Activated gamma-delta T cell treated with anti-CD3 and anti-CD28 coated beads, Interleukin-2, amount 50 U/mL, for 16 hours (primary cell): ENCODE measurements at regions not wholly inside any gene's neighbourhood (a gene's known extent, or its start where the extent isn't known, plus 50 kb on each side); places are given as distances from the start of the nearest gene placed in this dataset.

Source experiments
- DNase-seq: peaks from one replicate; pipeline ENCODE4 v3.0.0-alpha.2; 2020; ENCODE audit warnings: low read depth

- DNase-seq, result no peak
Observed at GRCh38 chr1:201749059-201749690, 79.8 kb upstream of the IPO9 start.

GRCh38 chr1:201750120-201750519 lies 78.8 kb upstream of the IPO9 start:
- DNase-seq, result no peak

- no peak for DNase-seq
Observed at GRCh38 chr1:201750934-201751333, 78.0 kb upstream of the IPO9 start.

- no peak for DNase-seq
Observed at GRCh38 chr1:201751872-201752271, 77.1 kb upstream of the IPO9 start.

DNA sequence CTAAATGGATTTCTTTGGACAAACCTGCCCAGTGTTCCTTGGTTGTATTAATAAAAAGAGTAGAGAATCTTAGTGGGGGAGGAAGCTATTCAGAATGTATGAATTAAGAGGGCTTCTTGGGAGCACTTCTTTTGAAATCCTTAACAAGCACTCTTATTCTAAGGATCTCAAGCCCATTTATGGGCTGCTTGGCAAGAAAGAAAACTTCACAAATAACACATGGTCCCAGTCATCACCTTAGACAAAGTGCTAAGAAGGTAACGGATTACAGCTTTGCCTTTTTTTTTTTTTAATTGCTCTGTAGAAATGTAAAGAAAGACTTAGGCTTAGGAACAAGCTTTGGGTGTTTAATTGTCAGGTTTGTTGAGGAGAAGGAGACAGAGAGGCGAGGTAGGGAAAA lies 76.6 kb upstream of the IPO9 start:
- DNase-seq, result no peak

- no peak for DNase-seq
Observed at GRCh38 chr1:201753492-201753891, 75.5 kb upstream of the IPO9 start.

- DNase-seq, result no peak
Observed at GRCh38 chr1:201754353-201754752, 74.6 kb upstream of the IPO9 start.

DNA sequence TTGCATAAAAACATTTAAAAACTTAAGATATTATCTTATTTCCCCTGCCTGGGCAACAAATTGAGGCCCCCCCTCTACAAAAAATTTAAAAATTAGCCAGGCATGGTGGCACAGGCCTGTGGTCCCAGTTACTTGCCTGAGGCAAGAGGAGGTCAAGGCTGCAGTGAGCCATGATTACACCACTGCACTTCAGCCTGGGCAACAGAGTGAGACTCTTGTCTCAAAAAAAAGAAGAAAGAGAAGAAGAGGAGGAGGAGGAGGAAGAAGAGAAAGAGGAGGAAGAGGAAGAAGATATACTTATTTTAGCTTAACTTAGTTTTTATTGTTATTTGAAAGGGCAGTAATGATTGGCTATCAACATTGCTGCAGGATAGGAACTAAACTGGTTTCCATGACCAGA lies 73.8 kb upstream of the IPO9 start:
- DNase-seq, result no peak

- DNase-seq, result no peak
Observed at GRCh38 chr1:201756406-201756805, 72.6 kb upstream of the IPO9 start.

- DNase-seq, result no peak
Observed at GRCh38 chr1:201758499-201759050, 70.4 kb upstream of the IPO9 start.

- no peak for DNase-seq
Observed at GRCh38 chr1:201759194-201759815, 69.7 kb upstream of the IPO9 start.

GRCh38 chr1:201760516-201760915 lies 68.4 kb upstream of the IPO9 start:
- no peak for DNase-seq

- DNase-seq, result no peak
Observed at GRCh38 chr1:201761178-201761577, 67.8 kb upstream of the IPO9 start.

DNA sequence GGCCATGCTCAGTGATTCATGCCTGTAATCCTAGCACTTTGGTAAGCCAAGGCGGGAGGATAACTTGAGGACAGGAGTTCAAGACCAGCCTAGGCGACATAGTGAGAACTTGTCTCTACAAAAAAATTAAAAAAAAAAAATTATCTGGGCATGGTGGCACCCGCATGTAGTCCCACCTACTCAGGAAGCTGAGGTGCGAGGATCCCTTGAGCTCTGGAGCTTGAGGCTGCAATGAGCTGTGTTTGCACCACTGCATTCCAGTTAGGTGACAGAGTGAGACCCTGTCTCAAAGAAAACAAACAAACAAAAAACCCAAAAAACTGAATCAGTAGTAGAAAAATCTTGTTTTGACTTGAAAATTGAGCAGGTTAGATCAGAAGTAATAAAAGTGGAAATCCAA lies 67.1 kb upstream of the IPO9 start:
- no peak for DNase-seq

DNA sequence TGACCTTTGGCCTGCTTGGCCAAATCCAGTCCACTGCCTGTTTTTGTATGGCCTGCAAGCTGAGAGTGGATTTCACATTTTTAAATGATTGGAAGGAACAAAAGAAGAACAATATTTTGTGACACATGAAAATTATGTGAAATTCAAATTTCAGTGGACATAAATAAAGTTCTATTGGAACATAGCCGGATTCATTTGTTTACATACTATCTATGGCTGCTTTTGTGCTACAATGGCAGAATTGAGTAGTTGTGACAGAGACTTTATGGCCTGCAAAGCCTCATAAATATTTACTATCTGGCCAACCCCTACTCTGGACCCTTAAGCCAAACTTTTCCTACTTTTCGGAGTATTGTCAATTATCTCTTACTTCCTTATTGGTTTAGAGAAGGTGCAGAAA lies 66.6 kb upstream of the IPO9 start:
- no peak for DNase-seq

DNA sequence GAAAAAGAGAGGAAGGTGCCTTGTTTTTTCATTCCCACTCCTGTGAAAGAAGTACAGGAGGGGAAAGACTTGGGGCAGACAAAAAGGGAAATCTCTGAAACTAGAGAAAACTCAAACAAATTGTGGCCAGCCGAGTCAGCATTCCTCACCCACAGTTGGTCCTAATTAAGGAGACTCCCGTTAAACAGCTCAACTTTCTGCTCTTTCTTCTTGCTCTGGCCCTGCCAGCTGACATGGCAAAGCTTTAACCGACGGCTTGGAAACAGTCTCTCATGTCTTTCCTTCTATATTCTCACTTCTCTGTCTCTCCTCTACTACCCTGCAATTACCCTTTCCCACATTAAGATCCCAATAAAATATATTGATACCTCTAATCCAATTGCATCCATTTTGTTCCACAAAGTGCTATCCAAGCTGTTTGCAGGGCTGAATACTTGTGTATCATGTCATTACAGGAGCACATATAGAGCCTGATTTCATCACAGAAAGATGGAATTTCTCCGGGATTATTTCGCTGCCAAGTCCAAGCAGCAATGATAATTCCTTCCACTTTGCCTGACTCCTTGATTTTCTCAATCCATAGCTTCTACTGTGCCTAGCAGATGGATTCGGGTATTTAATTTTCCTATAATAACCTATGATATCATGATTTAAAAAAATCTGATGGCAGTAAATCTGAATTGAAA lies 65.4 kb upstream of the IPO9 start:
- no peak for DNase-seq

- no peak for DNase-seq
Observed at GRCh38 chr1:201764166-201764565, 64.8 kb upstream of the IPO9 start.

DNA sequence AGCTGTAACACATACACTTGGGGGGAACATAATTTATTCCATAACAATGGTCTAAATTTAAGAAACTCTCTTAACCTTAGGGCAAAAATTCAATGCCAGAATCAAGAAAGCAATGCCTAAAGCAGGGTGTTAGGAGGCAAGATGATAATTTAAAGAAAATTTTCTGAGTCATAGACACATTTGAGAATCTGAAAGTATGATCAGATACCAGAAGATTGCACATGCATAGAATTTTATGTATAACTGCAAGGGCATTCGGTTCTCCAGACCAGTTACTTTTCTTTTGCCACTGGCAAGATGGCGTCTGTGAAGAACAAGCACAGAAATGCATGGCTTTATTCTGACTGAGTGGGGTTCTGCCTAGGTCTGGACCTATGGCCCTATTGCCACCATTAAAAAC lies 64.4 kb upstream of the IPO9 start:
- DNase-seq, result no peak

DNA sequence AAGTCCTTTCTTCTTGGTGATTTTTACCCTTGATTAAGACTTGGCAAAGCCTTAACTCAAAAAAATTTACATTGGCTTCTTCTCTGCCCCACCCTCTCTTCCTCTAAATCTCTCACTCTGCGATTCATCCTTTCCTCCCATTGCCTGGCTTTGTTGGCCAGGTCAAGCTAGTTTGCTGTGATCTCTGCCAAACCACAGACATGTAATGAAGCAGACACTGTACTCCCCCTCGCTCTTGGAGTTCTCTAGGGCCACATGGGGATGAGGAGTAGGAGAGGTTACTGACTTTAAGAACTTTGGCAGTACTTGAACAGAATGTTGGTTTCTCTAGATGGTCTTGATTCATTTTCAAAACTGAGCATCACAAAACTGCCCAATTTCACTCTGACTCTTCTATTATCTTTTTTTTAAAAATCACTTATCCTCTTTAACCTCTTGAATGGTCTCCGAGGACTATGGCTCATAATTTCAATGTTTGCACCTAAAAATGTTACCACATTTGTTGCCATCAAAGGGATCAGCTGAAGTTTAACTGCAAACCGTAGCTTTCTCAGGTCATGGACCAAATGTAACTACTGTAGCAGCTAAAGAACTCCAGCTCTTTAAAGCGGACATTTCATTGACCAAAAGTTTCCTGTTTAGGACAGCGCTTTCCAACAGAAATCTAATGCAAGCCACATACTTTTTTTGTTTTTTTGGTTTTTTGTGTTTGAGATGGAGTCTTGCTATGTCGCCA lies 62.7 kb upstream of the IPO9 start:
- DNase-seq, result no peak

- DNase-seq, result no peak
Observed at GRCh38 chr1:201767339-201767738, 61.6 kb upstream of the IPO9 start.

GRCh38 chr1:201769072-201769471 lies 59.9 kb upstream of the IPO9 start:
- no peak for DNase-seq

DNA sequence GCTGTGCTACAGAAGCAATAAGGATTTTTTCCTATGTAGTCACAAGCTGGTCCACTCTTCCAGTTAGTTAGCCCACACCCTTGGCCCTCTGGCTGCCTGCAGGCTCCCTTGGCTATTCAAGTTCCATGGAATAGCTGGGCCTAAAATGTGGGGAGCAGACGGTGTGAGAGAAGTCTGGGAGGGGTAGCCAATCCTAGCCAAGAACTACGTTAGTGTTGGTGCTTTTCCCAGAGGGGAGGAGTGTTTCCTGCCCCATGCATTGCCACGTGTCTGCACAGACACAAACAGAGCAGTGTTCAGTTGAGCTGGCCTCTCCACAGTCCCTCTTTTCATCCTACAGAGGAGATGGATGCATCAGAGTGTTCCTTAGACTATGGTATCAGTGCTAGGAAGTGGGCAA lies 59.0 kb upstream of the IPO9 start:
- no peak for DNase-seq

GRCh38 chr1:201771466-201771865 lies 57.5 kb upstream of the IPO9 start:
- no peak for DNase-seq
